ENCODE measurements at regions not wholly inside any gene's neighbourhood (a gene's known extent, or its start where the extent isn't known, plus 50 kb on each side); places are given as distances from the start of the nearest gene placed in this dataset.

- no peak for TF ChIP-seq POLR2AphosphoS5 (IDR thresholded peaks at IDR 0.05; ENCODE audit: low read depth, low read length)
- no peak for TF ChIP-seq POLR2A (IDR thresholded peaks at IDR 0.05; ENCODE audit: low read depth, low read length)
- no peak for TF ChIP-seq TAF1 (IDR thresholded peaks at IDR 0.05; ENCODE audit: low read depth, low read length)
- TF ChIP-seq POU2F2 (IDR thresholded peaks at IDR 0.05; ENCODE audit: low read depth, low read length), result no peak
Observed at GRCh38 chr5:53302529-53302928, 177.9 kb upstream of the FST start.

Data from GM12891 (cell line).